A549 (cell line): ENCODE measurements at regions not wholly inside any gene's neighbourhood (a gene's known extent, or its start where the extent isn't known, plus 50 kb on each side); places are given as distances from the start of the nearest gene placed in this dataset.

ENCODE experiments used
- ATAC-seq, 2 experiments: fragments of 200-7000 bp in 1 of 2; fragments of >200 bp in 1 of 2; cut with Nextera tagmentation in 1 of 2; cut with Tn5 transposase in 1 of 2; 3 replicates each; pipeline versions ENCODE4 v1.8.0 to v1.9.1; 2018 to 2020; ENCODE audit warnings: mild to moderate bottlenecking in 1 of 2, moderate library complexity in 1 of 2
- CTCF ChIA-PET: fragments of 300-600 bp; sonication (Branson Sonifier 250); formaldehyde crosslinking; extraction: SDS; loops from one replicate; lab custom pipeline; 2021; ENCODE audit warnings: antibody characterized with exemption, inconsistent platforms; lab: Yijun Ruan, JAX
- POLR2A ChIA-PET: fragments of 350-600 bp; formaldehyde crosslinking; extraction: SDS; loops from one replicate; lab custom pipeline; 2021; ENCODE audit warnings: antibody characterized with exemption, inconsistent platforms; lab: Yijun Ruan, JAX
- DNase-seq, 2 experiments: peaks; one replicate each; pipeline versions ENCODE4 v3.0.0 to v3.0.0-alpha.2; 2011 to 2016; ENCODE audit warnings: low read depth in 1 of 2, low spot score in 1 of 2
- FAIRE-seq: peaks from 2 replicates; lab custom pipeline; 2011; peaks lifted over from hg19 to GRCh38; lab: Jason Lieb, UNC
- H3K27ac ChIP-seq, 2 experiments: fragments of >200 bp; sonication (Bioruptor Twin); formaldehyde crosslinking; 3 replicates each; pipeline ENCODE4 v1.5.1; 2016 to 2017
- H3K4me1 ChIP-seq: fragments of >200 bp; sonication (Bioruptor Twin); formaldehyde crosslinking; 3 replicates; pipeline ENCODE4 v1.6.1; 2016
- H3K4me2 ChIP-seq: fragments of >200 bp; sonication (Bioruptor Twin); formaldehyde crosslinking; 3 replicates; pipeline ENCODE4 v1.6.1; 2016
- H3K4me3 ChIP-seq: fragments of >200 bp; sonication (Bioruptor Twin); formaldehyde crosslinking; 3 replicates; pipeline ENCODE4 v1.5.1; 2016
- H3K9me3 ChIP-seq: fragments of >200 bp; sonication (Bioruptor Twin); formaldehyde crosslinking; 3 replicates; pipeline ENCODE4 v1.6.1; 2016
- BHLHE40 ChIP-seq: IDR thresholded peaks from 2 replicates; pipeline ENCODE4 v1.6.1; 2012; ENCODE audit warnings: low read depth, low read length, inconsistent platforms
- CBX8 ChIP-seq: fragments of 200-600 bp; sonication (generic); IDR thresholded peaks from 2 replicates; pipeline ENCODE4 v1.6.1; 2016
- CHD2 ChIP-seq: fragments of 150-350 bp; IDR thresholded peaks from 2 replicates; pipeline ENCODE4 v1.6.1; 2014; ENCODE audit warnings: low read length; ENCODE audit not compliant: partially characterized antibody
- EP300 ChIP-seq, 2 experiments: fragments of >200 bp; sonication (Bioruptor Twin); formaldehyde crosslinking; IDR thresholded peaks; 2 replicates in 1 of 2; 3 replicates in 1 of 2; pipeline ENCODE4 v1.6.1; 2016 to 2017
- ESRRA ChIP-seq: fragments of 150-350 bp; IDR thresholded peaks from 2 replicates; pipeline ENCODE4 v1.6.1; 2014; ENCODE audit warnings: mild to moderate bottlenecking, low read length, borderline replicate concordance
- GATA3 ChIP-seq: IDR thresholded peaks from 2 replicates; pipeline ENCODE4 v1.6.1; 2012; ENCODE audit warnings: borderline replicate concordance
- HOXB13 ChIP-seq: fragments of 250-450 bp; sonication (Bioruptor Pico); IDR thresholded peaks from 2 replicates; pipeline ENCODE4 v1.5.0; 2020; ENCODE audit warnings: low read depth, mild to moderate bottlenecking, moderate library complexity
- HOXB5 ChIP-seq: fragments of 250-450 bp; sonication (Bioruptor Pico); IDR thresholded peaks from 2 replicates; pipeline ENCODE4 v1.5.0; 2020; ENCODE audit warnings: mild to moderate bottlenecking, moderate library complexity
- JUN ChIP-seq, 2 experiments: fragments of >200 bp; sonication (Bioruptor Twin); formaldehyde crosslinking; IDR thresholded peaks; 2 replicates in 1 of 2; 3 replicates in 1 of 2; pipeline ENCODE4 v1.6.1; 2016 to 2017
- JUNB ChIP-seq: fragments of >200 bp; sonication (Bioruptor Twin); formaldehyde crosslinking; IDR thresholded peaks from 2 replicates; pipeline ENCODE4 v1.6.1; 2016
- POLR2A ChIP-seq: IDR thresholded peaks from 2 replicates; pipeline ENCODE4 v1.6.1; 2012; ENCODE audit warnings: mild to moderate bottlenecking, low read length
- RAD21 ChIP-seq, 2 experiments: fragments of >200 bp in 1 of 2; sonication (Bioruptor Twin) in 1 of 2; formaldehyde crosslinking in 1 of 2; IDR thresholded peaks in 1 of 2; conservative IDR thresholded peaks in 1 of 2; 2 replicates in 1 of 2; 3 replicates in 1 of 2; pipeline ENCODE4 v1.6.1; 2012 to 2018; ENCODE audit warnings: inconsistent platforms in 1 of 2
- RARB ChIP-seq: fragments of 250-450 bp; sonication (Bioruptor Pico); IDR thresholded peaks from 2 replicates; pipeline ENCODE4 v1.8.0; 2021; ENCODE audit warnings: mild to moderate bottlenecking, moderate library complexity
- RFX5 ChIP-seq: fragments of 450-650 bp; IDR thresholded peaks from 2 replicates; pipeline ENCODE4 v1.7.1; 2014; ENCODE audit warnings: antibody characterized with exemption, mild to moderate bottlenecking, moderate library complexity
- RNF2 ChIP-seq: fragments of 200-600 bp; sonication (generic); IDR thresholded peaks from 2 replicates; pipeline ENCODE4 v1.6.1; 2016; ENCODE audit warnings: low read depth, mild to moderate bottlenecking, antibody characterized with exemption, moderate library complexity, borderline replicate concordance
- SREBF2 ChIP-seq: fragments of 450-650 bp; IDR thresholded peaks from 2 replicates; pipeline ENCODE4 v1.6.1; 2014; ENCODE audit warnings: mild to moderate bottlenecking, moderate library complexity
- TFCP2L1 ChIP-seq: fragments of 250-450 bp; sonication (Bioruptor Pico); IDR thresholded peaks from 2 replicates; pipeline ENCODE4 v1.5.0; 2021; ENCODE audit warnings: mild to moderate bottlenecking
- TP53 ChIP-seq: fragments of 250-450 bp; sonication (Bioruptor Pico); IDR thresholded peaks from 2 replicates; pipeline ENCODE4 v1.5.0; 2021; ENCODE audit warnings: mild to moderate bottlenecking, moderate library complexity
- ZFP36 ChIP-seq: fragments of 450-650 bp; IDR thresholded peaks from 2 replicates; pipeline ENCODE4 v1.6.1; 2014; ENCODE audit warnings: borderline replicate concordance; ENCODE audit not compliant: partially characterized antibody
- ZSCAN20 ChIP-seq: fragments of 250-450 bp; sonication (Bioruptor Pico); IDR thresholded peaks from 2 replicates; pipeline ENCODE4 v1.8.0; 2022; ENCODE audit warnings: mild to moderate bottlenecking, moderate library complexity
- whole genome bisulfite sequencing: methylation state at CpG from one replicate; pipeline ENCODE4 v1.1.6; 2017; ENCODE audit errors: missing lambda C conversion rate; 5-methylcytosine and 5-hydroxymethylcytosine counted together
- TF ChIP-seq, protein P1 (sequence below): fragments of 250-450 bp; sonication (Bioruptor Pico); IDR thresholded peaks from 2 replicates; pipeline ENCODE4 v1.5.0; 2020; ENCODE audit warnings: low read depth, mild to moderate bottlenecking, moderate library complexity
- TF ChIP-seq, protein P2 (sequence below): fragments of >200 bp; sonication (Bioruptor Twin); formaldehyde crosslinking; IDR thresholded peaks from 3 replicates; pipeline ENCODE4 v1.6.1; 2016
- TF ChIP-seq, protein P3 (sequence below): fragments of 250-450 bp; sonication (Bioruptor Pico); IDR thresholded peaks from 2 replicates; pipeline ENCODE4 v1.5.0; 2021; ENCODE audit warnings: mild to moderate bottlenecking, moderate library complexity, borderline replicate concordance
- TF ChIP-seq, protein P4 (sequence below): IDR thresholded peaks from 2 replicates; pipeline ENCODE4 v1.6.1; 2012; ENCODE audit warnings: low read depth, borderline replicate concordance
- TF ChIP-seq, protein P5 (sequence below): fragments of >200 bp; sonication (Bioruptor Twin); formaldehyde crosslinking; IDR thresholded peaks from 3 replicates; pipeline ENCODE4 v1.5.1; 2016
- TF ChIP-seq, protein P6 (sequence below): IDR thresholded peaks from 2 replicates; pipeline ENCODE4 v1.6.1; 2012

DNA sequence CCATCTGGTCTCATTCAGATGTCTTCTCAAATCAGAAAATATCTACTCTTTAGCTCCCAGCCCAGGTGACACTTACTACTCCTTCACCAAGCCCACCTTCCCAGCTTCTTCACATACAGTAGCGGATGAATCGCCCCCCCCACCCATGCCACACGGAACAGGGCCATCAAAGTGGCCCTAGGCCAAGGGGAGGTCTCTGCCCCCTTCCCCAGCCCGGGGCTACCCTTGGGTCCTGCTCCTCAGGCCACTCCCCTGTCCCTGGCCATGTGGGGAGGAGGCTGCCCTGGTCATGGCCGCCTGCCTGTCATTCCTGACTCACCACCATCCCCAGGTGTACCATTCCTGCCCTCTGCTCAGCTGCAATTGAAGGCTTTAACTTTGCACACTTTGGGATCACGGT is 142.8 kb downstream of the NECTIN1 start:
- no peak overlapping the region for H3K4me3 ChIP-seq
- no peaks in the 10 kb centered on the region for H3K9me3 ChIP-seq
- 75% methylated on average over 3 of the region's 6 CpGs for WGBS
- H3K4me2 ChIP-seq = no peak overlapping the region
- ATAC-seq (no peak), FAIRE-seq (no peak), DNase-seq (no peak)
- ChIA-PET CTCF (interaction anchor here (0.8 to 1.4 kb wide), 3 partner anchors 9 to 230 kb away, joined by 3 to 4 read pairs (median 4); no protein-coding TSS in a partner anchor), POLR2A (no interaction called here)
- H3K4me1 ChIP-seq = no peaks in the 10 kb centered on the region
- H3K27ac ChIP-seq = no peak overlapping the region
- no peak for TF ChIP-seq JUNB
- TF ChIP-seq ESRRA = no peak
- no peak for TF ChIP-seq RAD21 (conservative IDR thresholded peaks at IDR 0.05 in 1 of 2, IDR thresholded peaks at IDR 0.05 in 1 of 2)
- no peak for TF ChIP-seq EP300 (IDR thresholded peaks at IDR 0.05)
- TF ChIP-seq CBX8 = no peak
- TF ChIP-seq ZFP36 = no peak
- TF ChIP-seq RFX5 = no peak
- TF ChIP-seq TFCP2L1 (CRISPR knock-in tag) = no peak
- no peak for TF ChIP-seq ZSCAN20
- TF ChIP-seq, protein P1, sequence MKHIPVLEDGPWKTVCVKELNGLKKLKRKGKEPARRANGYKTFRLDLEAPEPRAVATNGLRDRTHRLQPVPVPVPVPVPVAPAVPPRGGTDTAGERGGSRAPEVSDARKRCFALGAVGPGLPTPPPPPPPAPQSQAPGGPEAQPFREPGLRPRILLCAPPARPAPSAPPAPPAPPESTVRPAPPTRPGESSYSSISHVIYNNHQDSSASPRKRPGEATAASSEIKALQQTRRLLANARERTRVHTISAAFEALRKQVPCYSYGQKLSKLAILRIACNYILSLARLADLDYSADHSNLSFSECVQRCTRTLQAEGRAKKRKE (CRISPR knock-in tag) = no peak
- no peak for TF ChIP-seq HOXB5
- no peak for TF ChIP-seq RARB (CRISPR knock-in tag)
- TF ChIP-seq POLR2A = no peak
- TF ChIP-seq, protein P2, sequence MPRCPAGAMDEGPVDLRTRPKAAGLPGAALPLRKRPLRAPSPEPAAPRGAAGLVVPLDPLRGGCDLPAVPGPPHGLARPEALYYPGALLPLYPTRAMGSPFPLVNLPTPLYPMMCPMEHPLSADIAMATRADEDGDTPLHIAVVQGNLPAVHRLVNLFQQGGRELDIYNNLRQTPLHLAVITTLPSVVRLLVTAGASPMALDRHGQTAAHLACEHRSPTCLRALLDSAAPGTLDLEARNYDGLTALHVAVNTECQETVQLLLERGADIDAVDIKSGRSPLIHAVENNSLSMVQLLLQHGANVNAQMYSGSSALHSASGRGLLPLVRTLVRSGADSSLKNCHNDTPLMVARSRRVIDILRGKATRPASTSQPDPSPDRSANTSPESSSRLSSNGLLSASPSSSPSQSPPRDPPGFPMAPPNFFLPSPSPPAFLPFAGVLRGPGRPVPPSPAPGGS = no peak
- TF ChIP-seq, protein P3, sequence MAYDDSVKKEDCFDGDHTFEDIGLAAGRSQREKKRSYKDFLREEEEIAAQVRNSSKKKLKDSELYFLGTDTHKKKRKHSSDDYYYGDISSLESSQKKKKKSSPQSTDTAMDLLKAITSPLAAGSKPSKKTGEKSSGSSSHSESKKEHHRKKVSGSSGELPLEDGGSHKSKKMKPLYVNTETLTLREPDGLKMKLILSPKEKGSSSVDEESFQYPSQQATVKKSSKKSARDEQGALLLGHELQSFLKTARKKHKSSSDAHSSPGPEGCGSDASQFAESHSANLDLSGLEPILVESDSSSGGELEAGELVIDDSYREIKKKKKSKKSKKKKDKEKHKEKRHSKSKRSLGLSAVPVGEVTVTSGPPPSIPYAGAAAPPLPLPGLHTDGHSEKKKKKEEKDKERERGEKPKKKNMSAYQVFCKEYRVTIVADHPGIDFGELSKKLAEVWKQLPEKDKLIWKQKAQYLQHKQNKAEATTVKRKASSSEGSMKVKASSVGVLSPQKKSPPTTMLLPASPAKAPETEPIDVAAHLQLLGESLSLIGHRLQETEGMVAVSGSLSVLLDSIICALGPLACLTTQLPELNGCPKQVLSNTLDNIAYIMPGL (CRISPR knock-in tag) = no peak
- TF ChIP-seq GATA3 = no peak
- TF ChIP-seq, protein P4, sequence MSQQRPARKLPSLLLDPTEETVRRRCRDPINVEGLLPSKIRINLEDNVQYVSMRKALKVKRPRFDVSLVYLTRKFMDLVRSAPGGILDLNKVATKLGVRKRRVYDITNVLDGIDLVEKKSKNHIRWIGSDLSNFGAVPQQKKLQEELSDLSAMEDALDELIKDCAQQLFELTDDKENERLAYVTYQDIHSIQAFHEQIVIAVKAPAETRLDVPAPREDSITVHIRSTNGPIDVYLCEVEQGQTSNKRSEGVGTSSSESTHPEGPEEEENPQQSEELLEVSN = no peak

DNA sequence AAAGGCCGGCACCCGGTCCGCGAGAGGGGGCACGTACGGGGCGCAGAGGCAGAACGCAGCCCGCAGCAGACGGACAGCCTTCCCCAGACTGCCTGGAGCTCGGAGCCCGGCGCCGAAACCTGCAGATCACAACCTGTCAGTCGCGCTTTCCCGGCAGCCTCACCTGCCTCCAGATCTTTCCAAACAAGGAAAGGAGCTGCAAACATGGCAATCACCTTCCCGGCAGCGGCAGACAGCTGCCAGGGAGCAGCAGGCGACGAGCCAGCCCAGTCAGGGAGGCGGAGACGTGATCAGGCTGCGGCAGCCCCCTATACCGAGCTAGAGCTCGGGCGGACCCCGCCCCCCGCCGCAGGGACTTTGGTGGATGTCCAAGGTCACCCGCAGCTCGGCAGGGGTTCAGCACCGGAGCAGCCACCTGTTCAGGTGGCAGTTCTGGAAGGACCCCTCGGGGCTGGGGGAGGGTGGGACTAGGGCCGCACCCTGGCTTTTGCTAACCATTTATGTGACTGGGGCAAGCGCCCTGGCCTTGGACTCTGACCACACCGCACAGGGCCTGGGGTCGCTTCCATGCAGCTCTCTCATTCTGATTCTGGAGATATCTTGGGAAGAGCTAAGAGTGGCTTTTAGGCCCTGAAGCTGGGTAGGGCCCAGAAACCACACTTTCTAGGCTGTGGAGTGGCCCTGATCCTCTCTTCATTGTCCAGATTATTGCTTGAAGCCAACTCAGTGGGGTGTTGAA is 143.8 kb downstream of the NECTIN1 start:
- H3K27ac ChIP-seq = peak overlapping the region in 1 of 2 experiments; percentile 84; a peak in 3 of 6 replicates
- POLR2A ChIA-PET = no interaction called here
- H3K9me3 ChIP-seq = no peaks in the 10 kb centered on the region
- no peak for DNase-seq
- H3K4me2 ChIP-seq = peak overlapping the region; percentile 96
- H3K4me1 ChIP-seq = no peaks in the 10 kb centered on the region
- CTCF ChIA-PET = interaction anchor here (1.3 to 1.4 kb wide), 2 partner anchors 8 to 10 kb away, joined by 4 read pairs; no protein-coding TSS in a partner anchor
- peak; percentile 12 to 51; a peak in 3 of 6 replicates for ATAC-seq
- no peak for FAIRE-seq
- peak overlapping the region; percentile 46 for H3K4me3 ChIP-seq
- 35% methylated on average over 11 of the region's 38 CpGs for WGBS
- TF ChIP-seq CHD2 = no peak
- TF ChIP-seq HOXB13 (CRISPR knock-in tag) = no peak
- TF ChIP-seq BHLHE40 = no peak
- TF ChIP-seq JUN (IDR thresholded peaks at IDR 0.05) = no peak
- no peak for TF ChIP-seq HOXB5
- TF ChIP-seq EP300 (IDR thresholded peaks at IDR 0.05) = no peak
- TF ChIP-seq, protein P3 (CRISPR knock-in tag) = no peak
- TF ChIP-seq RARB (CRISPR knock-in tag) = no peak
- no peak for TF ChIP-seq RNF2
- TF ChIP-seq, protein P5, sequence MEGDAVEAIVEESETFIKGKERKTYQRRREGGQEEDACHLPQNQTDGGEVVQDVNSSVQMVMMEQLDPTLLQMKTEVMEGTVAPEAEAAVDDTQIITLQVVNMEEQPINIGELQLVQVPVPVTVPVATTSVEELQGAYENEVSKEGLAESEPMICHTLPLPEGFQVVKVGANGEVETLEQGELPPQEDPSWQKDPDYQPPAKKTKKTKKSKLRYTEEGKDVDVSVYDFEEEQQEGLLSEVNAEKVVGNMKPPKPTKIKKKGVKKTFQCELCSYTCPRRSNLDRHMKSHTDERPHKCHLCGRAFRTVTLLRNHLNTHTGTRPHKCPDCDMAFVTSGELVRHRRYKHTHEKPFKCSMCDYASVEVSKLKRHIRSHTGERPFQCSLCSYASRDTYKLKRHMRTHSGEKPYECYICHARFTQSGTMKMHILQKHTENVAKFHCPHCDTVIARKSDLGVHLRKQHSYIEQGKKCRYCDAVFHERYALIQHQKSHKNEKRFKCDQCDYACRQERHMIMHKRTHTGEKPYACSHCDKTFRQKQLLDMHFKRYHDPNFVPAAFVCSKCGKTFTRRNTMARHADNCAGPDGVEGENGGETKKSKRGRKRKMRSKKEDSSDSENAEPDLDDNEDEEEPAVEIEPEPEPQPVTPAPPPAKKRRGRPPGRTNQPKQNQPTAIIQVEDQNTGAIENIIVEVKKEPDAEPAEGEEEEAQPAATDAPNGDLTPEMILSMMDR = no peak
- TF ChIP-seq, protein P4 = no peak
- no peak for TF ChIP-seq ZSCAN20
- no peak for TF ChIP-seq SREBF2
- TF ChIP-seq TP53 (CRISPR knock-in tag) = no peak
- TF ChIP-seq, protein P6, sequence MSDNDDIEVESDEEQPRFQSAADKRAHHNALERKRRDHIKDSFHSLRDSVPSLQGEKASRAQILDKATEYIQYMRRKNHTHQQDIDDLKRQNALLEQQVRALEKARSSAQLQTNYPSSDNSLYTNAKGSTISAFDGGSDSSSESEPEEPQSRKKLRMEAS = no peak
